ENCODE measurements at regions not wholly inside any gene's neighbourhood (a gene's known extent, or its start where the extent isn't known, plus 50 kb on each side); places are given as distances from the start of the nearest gene placed in this dataset.
"Not testable (repeated sequence)": the region's sequence is repeated elsewhere in the genome, so short reads cannot be mapped to it uniquely, and the experiment has no call there.

GRCh38 chr6:95660544-95660943 is 83.2 kb downstream of the MANEA start:
- no peak for DNase-seq (ENCODE audit: low spot score)

GRCh38 chr6:95670011-95670463 is 92.7 kb downstream of the MANEA start:
- no peak for DNase-seq (ENCODE audit: low spot score)

GRCh38 chr6:95676011-95676628 is 98.8 kb downstream of the MANEA start:
- DNase-seq (ENCODE audit: low spot score) = no peak

DNA sequence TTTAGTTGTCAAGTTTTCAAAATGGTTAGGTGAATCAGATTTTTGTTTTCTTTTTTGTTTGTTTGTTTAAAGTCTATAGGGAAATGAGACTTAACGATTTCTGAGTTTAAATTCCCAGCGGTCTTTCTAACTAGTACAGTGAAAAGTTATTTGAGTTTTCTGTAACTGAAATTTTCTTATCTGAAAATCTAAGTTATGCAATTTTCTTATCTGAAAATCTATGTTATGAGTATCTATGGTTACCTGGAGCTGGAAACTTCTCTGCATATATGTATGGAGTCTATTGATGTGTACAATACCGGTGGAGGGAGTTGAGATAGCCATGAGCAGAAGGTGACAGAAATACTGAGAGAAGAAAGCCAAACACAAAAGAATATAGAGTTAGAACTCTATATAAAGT is 102.6 kb downstream of the MANEA start:
- no peak for DNase-seq (ENCODE audit: low spot score)

- DNase-seq (ENCODE audit: low spot score) = no peak
Measured at GRCh38 chr6:95681736-95682135, 104.4 kb downstream of the MANEA start.

DNA sequence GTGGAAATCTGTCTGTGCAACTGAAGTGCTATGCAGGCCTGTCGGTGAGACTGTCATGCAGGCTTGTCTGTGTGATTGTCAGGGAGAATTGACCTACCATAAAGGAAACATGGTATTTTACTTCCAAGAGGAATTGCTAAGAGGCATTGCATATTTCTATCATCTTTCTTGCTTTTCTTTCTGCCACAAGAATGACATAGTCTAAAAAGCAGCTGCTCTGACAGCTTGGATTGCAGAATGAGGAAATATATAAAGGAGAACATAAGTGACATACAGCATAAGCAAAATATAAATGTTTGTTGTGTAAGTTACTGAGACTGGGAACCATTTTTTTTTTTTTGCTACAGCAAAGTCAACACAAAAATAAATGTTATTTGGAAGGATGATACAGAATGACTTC is 105.1 kb downstream of the MANEA start:
- DNase-seq (ENCODE audit: low spot score) = no peak

DNA sequence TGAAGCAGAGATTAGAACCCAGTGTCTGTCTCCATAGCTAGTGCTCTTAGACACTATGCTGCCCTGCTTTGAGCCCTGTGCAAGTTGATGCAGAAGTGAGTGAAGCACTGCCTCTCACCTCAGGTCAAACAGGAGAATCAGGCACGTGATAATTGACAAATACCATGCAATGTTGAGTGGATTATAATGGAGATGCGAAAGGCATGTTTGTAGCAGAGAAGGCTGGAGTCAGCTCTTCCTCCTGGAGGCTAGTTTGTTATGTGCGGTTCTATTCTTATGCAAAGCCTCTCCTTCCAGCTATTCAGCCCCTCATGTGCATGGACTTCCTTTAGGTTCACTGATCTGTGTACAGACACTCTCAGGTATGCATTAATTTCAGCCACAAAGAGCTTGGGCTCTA is 108.5 kb downstream of the MANEA start:
- no peak for DNase-seq (ENCODE audit: low spot score)

- DNase-seq (ENCODE audit: low spot score) = no peak
Measured at GRCh38 chr6:95686272-95686671, 108.9 kb downstream of the MANEA start.

DNA sequence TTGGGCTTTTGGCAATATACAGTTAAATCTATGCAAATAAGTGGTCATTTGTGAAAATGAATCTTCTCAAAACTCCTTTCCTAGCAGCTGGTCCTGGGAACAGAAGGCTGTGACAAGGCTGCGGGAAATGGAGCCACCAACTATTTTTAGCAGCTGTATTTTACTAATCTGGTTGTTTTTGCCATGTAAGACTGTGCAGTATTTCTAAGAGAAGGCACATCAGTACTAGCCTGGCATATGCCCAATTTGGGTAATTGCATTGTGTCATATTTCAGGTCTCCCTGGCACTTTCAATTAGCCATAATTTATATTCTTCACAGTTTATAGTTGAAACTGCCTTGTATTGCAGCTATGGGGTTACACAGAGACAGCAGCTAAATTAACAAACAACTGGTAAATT is 109.6 kb downstream of the MANEA start:
- no peak for DNase-seq (ENCODE audit: low spot score)

GRCh38 chr6:95687839-95688238 is 110.5 kb downstream of the MANEA start:
- DNase-seq (ENCODE audit: low spot score) = no peak

DNA sequence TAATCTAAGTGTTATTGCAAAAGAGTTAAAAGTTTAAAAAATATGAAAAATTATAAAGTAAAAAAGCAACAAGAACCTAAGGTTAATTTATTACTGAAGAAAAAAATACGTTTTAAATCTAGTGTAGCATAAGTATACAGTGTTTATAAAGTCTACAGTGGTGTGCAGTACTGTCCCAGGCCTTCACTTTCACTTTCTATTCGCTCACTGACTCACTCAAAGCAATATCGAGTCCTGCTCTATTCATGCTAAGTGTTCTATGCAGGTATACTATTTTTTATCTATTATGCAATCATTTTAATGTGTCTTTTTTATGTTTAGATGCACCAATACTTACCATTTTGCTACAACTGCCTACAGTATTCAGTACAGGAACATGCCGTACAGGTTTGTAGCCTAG is 113.0 kb downstream of the MANEA start:
- no peak for DNase-seq (ENCODE audit: low spot score)

GRCh38 chr6:95693108-95693507 is 115.8 kb downstream of the MANEA start:
- DNase-seq (ENCODE audit: low spot score) = no peak

GRCh38 chr6:95698271-95698670 is 120.9 kb downstream of the MANEA start:
- no peak for DNase-seq (ENCODE audit: low spot score)

DNA sequence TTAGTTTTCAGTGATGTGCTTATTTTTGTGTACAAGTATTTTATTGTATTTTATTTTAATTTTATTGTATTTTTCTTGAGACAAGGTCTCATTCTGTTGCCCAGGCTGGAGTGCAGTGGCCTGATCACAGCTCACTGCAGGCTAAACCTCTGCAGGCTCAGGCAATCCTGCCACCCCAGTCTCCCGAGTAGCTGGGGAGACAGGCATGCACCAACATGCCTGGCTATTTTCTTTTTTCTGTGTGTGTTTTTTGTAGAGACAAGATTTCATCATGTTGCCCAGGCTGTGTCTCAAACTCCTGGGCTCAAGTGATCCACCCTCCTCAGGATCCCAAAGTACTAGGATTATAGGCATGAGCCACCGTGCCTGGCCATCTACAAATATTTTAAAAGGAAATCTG is 146.3 kb downstream of the MANEA start:
- DNase-seq (ENCODE audit: low spot score) = no peak

GRCh38 chr6:95725344-95725743 is 148.0 kb downstream of the MANEA start:
- no peak for DNase-seq (ENCODE audit: low spot score)

DNA sequence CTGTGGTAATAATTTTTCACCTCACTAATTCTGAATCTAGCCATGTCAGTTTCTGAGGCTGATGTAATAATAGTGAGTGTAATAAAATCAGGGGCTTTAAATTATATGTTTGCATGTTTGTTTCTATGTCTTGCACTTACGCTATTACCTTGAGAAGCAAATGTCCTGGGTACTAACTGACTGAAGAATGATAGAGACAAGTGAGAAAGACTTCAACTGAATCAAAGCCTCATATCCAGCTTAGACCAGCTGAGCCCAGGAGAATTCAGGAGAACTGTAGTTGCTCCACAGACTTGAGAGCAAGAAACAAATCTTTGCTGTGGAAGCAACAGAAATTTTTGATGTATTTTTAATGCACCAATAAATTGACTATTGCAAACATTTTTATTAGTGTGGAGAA is 162.8 kb downstream of the MANEA start:
- DNase-seq (ENCODE audit: low spot score) = no peak

DNA sequence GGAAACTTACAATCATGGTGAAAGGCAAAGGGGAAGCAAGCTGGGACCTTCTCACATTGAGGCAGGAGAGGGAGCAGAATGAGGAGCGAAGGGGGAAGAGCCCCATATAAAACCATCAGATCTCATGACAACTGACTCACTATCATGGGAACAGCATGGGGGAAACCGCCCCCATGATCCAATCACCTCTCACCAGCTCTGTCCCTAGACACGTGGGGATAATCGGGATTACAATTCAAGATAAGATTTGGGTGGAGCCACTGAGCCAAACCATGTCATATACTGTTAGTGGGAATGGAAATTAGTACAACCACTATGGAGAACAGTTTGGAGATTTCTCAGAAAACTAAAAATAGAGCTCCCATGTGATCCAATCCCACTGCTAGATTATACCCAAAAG is 163.7 kb downstream of the MANEA start:
- DNase-seq (ENCODE audit: low spot score) = no peak

DNA sequence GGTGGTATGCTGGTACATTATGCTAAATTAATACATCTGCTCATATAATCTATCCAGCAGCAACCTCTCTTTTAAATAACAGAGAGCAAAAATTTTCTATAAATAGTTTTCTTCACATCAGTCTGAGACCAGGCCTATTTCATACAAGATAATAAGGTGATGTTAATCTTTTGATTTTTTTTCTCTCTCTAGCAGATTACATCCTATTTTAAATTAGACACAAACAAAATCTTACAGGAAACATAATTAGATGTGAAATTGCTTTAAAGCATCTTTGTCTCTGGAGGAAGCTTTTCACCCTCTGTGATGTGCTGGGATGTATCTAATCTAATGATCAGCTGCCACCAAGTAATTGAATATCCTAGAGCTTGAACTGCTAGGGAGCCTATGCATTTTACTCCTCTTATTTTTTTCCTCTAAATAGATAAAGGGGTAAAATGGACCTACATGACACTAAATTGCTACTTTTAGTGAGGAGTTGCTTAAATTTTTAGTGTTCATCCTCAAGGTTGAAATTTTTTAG is 165.5 kb downstream of the MANEA start:
- no peak for DNase-seq (ENCODE audit: low spot score)

DNA sequence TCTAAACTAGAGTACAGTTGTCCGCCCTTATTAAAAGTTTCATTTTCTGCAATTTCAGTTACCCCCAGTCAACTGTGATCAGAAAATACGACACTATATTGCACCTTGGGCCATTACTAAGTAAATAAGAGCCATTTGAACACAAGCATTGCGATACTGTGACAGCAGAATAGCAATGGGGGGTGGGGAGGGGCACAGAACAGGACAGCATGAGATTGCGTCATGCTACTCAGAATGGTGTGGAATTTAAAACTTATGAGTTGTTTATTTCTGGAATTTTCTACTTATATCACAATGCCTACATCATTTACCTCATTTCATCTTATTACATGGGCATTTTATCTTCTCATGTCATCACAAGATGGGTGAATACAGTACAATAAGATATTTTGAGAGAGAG is 166.3 kb downstream of the MANEA start:
- DNase-seq (ENCODE audit: low spot score) = no peak

- not testable (repeated sequence) for DNase-seq (ENCODE audit: low spot score)
Measured at GRCh38 chr6:95758236-95759069, 181.1 kb downstream of the MANEA start.

GRCh38 chr6:95767897-95768463 is 190.6 kb downstream of the MANEA start:
- DNase-seq (ENCODE audit: low spot score) = no peak

- DNase-seq (ENCODE audit: low spot score) = no peak
Measured at GRCh38 chr6:95768539-95768938, 191.2 kb downstream of the MANEA start.

DNA sequence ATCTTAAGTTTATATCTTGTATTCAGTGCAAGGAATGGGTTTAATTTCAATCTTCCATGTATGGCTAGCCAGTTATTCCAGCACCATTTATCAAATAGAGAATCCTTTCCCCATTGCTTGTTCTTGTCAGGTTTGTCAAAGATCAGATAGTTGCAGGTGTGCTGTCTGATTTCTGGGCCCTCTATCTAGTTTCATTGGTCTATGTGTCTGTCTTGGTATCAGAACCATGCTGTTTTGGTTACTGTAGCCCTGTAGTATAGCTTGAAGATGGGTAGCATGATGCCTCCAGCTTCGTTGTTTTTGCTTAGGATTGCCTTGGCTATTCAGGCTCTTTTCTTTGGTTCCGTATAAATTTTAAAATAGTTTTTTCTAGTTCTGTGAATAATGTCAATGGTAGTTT is 200.0 kb downstream of the MANEA start:
- no peak for DNase-seq (ENCODE audit: low spot score)
